Stomach (tissue), 4 donors: ENCODE measurements at regions not wholly inside any gene's neighbourhood (a gene's known extent, or its start where the extent isn't known, plus 50 kb on each side); places are given as distances from the start of the nearest gene placed in this dataset.

Source experiments
- CTCF ChIP-seq, 7 experiments: fragments of 450-650 bp in 4 of 7; fragments of 200-600 bp in 3 of 7; sonication (generic) in 3 of 7; IDR thresholded peaks; one replicate each; pipeline ENCODE4 v1.5.1; 2016 to 2019; ENCODE audit warnings: antibody characterized with exemption in 7 of 7, control low read depth in 2 of 7, mild to moderate bottlenecking in 1 of 7
- EP300 ChIP-seq: sonication (generic); formaldehyde crosslinking; IDR thresholded peaks from one replicate; pipeline ENCODE4 v1.6.1; 2017; ENCODE audit warnings: antibody characterized with exemption

- TF ChIP-seq EP300 (no peak), CTCF (IDR thresholded peaks at IDR 0.05) (no peak)
Measured at GRCh38 chr16:50942143-50942542, 200.3 kb downstream of the CYLD start.
